GM21529 (cell line): ENCODE measurements at regions not wholly inside any gene's neighbourhood (a gene's known extent, or its start where the extent isn't known, plus 50 kb on each side); places are given as distances from the start of the nearest gene placed in this dataset.
"Not testable (repeated sequence)": the region's sequence is repeated elsewhere in the genome, so short reads cannot be mapped to it uniquely, and the experiment has no call there.

Source experiments
- ATAC-seq: cut with Tn5 transposase; IDR thresholded peaks from one replicate; pipeline ENCODE4 v1.9.1; 2021; ENCODE audit not compliant: unreplicated experiment

DNA sequence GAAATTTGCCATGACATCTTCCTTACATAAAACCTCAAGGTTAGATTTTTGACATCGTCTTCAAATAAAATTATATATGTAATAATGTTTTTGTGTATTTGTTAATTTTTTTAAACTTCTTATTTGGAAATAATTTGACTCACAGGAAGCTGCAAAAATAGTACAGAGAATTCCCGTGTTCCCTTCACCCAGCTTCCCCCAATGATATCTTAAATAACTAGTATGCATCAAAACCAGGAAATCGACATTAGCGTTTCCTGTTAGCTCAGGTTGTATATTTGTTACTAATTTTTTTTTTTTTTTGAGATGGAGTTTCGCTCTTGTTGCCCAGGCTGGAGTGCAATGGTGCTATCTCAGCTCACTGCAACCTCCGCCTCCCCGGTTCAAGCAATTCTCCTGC lies 86.3 kb upstream of the SPRY4 start:
- ATAC-seq, result no peak

DNA sequence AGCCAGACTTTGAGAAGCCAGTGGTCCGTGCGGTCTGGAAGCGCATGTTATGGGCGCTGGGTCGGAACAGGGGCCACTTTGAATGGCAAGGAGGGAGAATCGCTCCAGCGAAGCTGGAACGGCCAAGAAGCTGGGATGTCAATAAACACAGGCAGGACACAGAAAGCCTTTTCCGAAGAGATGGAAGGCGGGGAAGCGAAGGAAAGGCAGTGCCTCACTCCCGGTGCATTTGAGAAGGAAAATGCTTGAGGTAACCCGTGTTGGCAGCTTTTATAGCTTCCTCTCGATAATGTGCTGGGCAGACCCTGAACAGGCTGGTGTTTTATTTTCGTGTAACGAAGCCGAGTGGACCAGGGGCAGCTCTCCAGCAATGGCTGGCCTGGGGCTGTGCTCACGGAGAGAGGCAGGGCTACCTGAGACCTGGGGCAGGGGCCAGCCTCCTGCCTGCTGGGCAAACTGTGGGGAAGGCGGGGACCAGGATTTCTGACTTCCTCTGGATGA lies 84.2 kb upstream of the SPRY4 start:
- ATAC-seq, result no peak

DNA sequence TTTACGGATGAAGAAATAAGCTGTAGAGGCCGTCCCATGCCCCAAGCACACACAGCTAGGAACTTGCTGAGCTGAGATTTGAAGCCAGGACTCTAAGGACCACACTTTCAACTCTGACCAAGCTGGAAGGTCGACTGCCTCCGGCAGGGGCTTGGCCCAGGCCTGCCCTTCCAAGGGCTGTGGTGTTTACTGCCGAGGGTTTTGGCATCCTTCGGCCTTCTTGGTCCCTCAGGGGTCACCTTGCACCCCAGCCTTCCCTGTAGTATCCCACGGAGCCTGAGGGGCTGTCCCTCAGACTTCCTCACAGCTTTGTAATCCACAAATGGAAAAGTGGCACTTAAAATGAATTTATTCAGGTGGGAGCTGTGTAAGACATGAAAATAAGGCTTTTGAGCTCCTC lies 83.7 kb upstream of the SPRY4 start:
- no peak for ATAC-seq

DNA sequence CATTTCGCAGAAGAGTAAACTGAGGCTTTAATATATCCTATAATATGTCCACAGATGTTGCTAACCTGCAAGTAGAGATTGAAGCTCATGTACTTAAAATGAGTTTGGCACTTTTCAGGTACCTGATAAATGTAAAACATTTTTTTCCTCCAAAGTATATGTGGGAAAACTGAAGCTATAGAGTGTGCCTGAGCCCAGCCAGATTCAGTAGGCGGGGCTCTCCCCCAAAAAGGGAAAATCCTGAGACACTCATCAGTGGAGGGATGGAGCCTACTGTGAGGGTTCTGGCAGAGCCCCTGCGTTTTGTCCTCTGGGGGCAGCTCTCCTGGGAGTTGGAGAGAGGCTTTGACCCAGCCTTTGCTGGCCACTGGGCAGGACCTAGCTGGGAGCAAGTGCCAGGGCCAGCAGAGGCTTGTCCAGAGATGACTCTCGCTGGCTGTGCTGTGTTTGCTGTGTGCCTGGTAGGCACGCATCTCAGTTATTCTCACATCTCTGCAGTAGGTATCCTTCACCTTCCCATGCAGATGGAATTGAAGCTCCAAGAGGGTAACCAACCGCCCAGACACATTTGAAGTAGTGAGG lies 81.1 kb upstream of the SPRY4 start:
- ATAC-seq, result no peak

DNA sequence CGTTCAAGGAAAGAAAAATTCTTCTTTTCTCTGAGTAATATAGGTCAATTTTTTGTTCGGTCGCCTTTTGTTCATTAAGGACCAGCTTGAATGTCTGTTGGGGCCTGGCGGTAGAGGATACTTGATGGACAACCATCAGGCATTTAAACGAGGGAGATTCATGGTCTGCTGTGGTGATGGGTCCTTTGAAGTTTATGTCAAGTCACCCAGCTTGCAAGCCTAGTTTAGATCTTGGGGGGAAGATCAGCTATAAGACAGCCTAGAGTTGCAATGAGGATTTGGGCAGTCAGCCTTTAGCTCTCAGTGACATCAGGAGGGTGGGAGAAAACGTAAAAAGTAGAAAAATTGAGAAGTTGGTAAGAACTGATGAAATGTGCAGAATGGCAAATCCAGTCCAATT lies 80.2 kb upstream of the SPRY4 start:
- no peak for ATAC-seq

DNA sequence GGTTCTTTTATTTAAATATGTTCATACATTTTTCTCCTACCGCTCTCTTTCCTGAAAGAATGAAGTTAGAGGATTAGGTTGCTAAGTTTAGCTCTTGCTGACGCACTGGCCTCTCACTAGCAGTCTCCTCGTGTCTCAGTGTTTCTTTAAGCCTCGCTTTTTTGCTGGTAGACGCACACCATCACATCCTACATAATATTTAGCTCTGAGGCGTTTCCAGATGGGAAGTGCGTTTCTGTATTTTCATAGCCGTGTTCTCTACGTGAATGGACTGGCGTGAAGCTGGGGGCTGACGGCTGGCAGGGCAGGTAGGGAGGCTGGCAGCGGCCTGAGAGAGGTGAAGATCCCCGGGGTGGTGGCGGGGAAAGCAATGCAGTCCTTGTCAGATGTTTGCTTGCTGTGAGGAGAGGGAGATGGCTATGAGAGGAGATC lies 79.2 kb upstream of the SPRY4 start:
- no peak for ATAC-seq

DNA sequence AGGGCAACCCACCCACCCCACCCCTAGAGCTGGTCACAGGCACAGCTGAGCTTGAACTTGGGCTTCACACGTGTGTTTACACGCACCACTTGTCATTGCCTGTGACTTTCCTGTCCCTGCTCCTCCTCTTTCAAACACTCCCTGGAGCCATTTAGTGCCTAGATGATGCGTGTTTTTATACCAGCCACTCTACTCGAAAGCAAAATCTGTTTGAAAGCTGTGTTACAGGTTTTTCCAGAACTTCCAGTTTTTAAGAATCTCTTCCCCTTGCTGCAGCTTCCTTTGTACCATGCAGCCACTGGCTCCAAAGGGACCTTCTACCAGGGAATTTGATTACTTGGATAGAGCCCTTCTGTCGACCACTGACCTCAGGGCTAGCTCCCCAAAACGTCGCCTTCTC lies 78.8 kb upstream of the SPRY4 start:
- ATAC-seq, result no peak

DNA sequence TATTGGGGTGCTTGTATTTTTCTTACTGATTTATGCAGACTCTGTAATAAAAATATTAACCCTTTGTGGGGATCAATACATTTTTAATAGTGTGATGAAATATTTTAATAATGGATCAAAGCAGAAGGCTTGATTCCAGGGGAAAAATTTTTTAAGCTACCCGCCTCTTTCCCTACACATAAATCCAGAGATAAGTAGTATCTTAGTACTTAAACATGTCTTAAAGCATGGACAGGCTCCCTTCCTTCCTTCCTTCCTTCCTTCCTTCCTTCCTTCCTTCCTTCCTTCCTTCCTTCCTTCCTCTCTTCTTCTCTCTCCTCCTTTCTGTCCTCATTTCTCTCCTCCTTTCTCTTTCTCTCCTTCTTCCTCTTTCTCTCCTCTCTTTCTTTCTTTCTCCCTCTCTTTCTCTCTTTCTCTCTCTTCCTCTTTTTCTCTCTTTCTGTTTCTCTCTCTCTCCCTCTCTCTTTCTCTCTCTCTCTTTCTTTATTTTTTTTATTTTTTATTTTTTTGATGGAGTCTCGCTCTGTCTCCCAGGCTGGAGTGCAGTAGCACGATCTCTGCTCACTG lies 78.0 kb upstream of the SPRY4 start:
- no peak for ATAC-seq

DNA sequence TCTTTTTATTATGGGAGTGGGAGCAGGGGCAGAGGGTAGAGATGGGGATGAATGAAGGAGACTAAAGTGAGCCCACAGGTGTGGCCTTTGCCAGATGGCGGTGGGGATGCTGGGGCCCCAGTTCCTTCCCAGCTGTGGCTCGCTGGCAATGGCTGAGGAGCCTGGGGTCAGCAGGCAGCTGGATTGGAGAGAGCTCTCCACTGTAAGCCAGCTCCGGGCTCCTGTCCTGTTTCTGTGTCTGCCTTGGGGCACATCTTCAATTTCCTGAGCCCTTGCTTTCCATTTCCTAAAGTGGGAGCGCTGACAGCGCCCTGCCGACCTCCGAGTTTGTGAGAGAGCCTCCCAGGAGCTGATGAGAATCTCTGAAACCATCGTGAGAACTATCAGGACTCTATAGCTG lies 75.6 kb upstream of the SPRY4 start:
- no peak for ATAC-seq

DNA sequence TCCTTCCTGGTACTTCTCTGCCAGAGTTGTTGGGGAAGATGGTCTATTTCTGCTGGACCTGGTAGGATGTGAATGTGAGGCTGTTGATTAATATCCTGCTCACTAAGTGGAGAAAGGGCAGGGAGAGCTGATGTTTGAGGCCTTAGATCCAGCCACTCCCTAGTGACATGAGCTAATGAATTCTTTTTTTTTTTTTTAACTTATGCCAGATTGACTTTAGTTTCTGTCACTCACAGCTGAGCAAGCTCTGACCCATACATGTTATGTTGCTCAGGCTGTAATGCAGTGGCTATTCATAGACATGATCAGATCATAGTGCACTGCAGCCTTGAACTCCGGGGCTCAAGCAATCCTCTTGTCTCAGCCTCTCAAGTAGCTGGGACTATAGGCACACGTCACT lies 75.1 kb upstream of the SPRY4 start:
- ATAC-seq, result no peak

DNA sequence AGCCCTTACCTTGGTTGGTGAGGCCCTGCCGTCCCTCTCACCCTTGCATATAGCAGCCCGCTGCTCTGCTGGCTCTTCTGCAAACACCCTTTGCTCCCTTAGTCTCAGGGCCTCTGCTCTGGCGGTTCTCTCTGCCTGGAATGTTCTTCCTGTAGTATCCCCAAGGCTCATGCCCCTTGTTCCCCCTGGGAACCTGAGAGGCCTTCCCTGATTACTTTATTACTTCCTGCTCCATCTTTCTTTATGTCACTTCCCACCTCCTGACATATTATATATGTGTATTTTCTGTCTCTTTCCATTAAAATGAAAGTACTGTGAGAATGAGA lies 73.9 kb upstream of the SPRY4 start:
- ATAC-seq, result no peak

DNA sequence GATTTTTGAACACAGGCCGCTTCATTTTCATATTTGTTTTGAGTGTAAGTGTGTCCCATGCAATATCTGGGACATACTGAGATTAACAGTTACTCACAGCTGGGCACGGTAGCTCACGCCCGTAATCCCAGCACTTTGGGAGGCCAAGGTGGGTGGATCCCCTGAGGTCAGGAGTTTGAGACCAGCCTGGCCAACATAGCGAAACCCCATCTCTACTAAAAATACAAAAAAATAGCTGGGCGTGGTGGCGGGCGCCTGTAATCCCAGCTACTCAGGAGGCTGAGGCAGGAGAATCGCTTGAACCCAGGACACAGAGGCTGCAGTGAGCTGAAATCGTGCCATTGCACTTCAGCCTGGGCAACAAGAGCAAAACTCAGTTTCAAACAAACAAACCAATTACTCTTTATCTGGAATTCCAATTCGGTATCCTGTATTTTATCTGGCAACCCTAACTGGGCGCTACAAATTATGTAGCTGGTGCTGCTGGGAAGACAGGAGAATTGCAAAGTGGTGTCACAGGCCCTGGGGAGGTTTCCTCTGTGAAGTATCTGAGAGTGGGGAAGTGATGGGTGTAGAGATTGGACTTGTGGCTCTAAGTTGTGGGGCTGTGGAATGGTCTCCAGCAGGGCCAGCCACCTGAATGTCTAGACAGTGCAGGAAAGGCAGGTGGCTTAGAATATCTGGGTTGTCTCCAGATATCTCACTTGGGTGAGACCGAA lies 73.3 kb upstream of the SPRY4 start:
- ATAC-seq, result not testable (repeated sequence)

DNA sequence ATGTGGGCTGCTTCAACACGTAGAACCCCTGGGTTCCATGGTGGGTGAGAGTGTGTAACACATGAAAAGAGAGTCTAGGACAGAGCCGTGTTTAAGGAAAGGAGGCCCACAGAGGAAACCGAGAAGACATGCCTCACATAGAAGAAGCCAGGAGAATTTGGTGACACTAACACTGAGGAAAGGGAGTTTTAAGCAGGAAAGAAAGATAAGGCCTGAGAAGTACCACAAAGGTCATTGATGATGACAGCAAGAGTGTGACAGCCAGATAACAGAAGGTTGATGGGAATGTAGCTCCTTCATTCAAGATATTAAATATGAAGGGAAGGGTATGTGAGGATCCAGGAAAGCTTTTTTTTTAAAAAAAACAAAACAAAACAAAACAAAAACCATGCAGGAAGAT lies 72.4 kb upstream of the SPRY4 start:
- ATAC-seq, result no peak

DNA sequence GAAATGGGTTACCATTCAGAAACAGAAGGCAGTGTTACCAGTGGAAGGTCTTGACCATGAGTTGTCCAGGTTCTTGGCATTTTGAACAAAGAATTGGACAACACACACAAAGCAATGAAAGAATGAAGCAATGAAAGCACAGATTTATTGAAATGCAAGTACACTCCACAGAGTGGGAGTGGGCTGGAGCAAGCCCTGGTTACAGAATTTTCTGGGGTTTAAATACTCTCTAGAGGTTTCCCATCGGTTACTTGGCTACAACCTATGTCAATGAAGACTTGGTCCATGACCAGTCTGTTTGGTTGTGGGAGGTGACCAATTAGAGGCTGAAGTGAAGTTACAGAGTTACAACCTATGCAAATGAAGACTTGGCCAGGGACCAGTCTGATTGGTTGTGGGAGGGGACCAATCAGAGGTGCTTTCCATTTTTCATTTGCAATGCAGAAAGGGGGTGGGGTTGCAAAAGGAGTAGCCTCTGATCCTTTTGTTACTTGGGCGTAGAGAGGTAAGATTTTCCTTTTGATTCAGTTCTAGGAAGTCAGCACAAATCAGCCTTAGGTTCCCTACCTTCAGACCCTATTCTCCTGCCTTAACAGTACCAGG lies 71.7 kb upstream of the SPRY4 start:
- no peak for ATAC-seq

DNA sequence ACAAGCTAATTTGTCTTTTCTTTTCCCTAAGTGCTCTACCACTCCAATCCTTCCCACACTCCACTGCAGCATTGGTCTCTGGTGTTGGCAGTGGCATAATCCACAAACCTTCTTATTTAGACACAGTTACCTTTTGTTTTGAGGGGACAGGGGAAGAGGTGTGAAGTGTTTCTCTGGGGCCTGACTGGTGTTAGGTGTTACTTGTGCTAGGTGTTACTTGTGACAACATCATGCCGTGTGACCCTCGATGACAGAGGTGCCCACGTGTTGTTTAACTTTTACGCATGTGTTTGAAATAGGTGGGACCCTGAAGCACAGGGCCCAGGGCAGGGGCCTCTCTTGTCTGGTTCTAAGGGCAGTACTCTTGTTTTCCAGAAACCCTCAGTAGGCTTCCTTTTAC lies 70.5 kb upstream of the SPRY4 start:
- no peak for ATAC-seq

DNA sequence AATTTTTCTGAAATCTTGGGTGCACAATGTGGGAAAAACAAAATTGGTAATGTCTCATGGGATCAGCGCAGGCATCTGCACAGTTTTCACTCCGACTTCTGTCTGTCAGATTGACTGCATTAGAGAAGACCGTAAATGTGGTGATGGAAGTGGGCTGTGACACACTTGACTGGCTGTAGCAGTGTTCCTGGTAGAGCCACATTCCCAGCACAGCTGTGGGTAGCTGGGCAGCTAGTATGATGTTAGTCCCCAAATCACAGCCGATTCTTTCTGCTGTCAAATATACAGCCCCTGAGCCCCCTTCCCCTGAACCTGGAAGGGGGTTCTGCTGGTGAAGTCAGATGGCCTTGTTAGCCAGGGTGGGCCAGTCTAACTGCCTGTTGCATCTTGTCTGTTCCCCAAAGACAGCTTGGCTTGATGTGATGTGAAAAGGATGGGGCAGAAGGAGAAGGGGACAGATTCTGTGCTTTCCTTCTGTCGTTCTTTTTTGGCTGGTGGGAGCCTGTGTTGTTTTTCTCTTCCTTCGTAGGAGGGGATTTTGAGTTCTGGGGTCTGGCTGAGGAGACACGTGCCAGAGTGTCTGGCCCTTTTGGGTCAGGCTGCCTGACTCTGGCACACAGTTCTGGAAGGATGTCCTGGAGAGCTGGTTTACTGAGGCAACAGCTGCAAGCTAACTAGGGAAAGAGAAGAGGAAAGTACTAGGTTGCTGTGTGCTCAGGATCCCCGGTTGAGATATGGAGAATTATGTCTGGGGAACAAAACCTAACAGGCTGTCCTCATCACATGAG lies 66.4 kb upstream of the SPRY4 start:
- no peak for ATAC-seq

DNA sequence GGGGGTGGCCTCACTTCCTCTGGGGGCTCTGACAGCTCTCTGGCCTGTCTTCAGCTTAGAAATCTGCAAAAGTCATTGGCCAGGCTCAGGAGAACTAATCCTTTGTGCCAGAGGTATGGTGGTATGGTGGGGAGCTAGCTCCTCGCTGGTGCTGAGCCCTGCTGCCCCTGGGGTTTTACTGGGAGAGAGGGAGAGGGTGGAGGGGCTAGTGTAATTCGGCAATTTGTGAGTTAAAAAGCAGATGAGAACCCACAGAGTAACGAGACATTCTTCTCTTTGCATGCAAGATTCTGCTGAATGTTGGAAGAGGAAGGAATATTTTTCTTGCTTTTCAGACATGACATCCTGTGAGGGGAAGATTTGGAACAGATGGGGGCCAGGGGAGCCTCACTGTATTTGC lies 65.5 kb upstream of the SPRY4 start:
- ATAC-seq, result no peak

DNA sequence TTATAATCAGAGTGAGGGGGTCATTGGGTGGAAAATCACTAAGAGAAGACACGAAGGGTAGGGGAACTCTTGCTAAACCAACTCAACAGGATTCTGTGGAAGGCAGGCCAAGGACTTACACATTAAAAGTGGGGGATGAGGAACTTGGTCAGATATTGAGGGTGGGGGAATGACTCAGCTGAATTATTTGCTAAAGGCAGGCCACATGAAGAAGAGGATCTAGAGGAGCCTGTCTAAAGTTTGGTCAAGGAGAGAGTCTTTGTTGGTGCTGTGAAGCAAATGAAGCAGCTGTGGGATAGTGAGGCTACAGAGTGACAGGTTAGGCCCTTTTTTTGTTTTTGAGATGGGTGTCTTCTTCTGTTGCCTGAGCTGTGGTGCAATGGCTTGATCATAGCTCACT lies 63.9 kb upstream of the SPRY4 start:
- no peak for ATAC-seq

DNA sequence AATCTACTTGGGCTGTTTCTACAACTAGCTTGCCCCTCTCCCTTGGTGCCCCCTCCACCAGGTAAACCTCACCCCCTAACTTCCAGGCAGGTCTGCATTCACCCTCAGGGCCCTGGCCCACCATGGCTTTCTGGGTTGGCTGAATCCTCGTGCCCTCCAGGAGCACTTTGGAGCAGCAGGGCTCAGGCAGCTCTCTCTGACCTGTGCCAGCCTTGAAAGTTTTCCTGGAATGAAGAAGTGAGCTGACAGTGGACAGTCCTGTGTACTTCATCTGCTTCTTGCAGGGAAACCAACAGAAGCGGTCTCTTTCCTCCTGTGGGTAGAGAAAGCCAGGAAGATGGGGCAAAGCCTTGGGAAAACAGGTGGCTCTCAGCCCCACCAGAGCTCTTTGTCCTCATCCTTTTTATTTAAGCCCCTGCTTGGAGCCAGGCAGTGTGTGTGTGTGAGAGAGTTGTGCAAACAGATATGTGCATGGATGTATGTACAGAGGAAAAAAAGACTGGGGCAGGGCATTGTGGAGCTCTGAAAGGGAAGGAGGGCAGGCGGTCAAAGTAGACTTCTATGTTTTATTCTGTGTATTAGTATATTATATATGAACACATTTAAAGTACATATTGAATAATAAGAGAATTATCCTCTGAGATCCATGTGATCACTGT lies 62.3 kb upstream of the SPRY4 start:
- ATAC-seq, result no peak

DNA sequence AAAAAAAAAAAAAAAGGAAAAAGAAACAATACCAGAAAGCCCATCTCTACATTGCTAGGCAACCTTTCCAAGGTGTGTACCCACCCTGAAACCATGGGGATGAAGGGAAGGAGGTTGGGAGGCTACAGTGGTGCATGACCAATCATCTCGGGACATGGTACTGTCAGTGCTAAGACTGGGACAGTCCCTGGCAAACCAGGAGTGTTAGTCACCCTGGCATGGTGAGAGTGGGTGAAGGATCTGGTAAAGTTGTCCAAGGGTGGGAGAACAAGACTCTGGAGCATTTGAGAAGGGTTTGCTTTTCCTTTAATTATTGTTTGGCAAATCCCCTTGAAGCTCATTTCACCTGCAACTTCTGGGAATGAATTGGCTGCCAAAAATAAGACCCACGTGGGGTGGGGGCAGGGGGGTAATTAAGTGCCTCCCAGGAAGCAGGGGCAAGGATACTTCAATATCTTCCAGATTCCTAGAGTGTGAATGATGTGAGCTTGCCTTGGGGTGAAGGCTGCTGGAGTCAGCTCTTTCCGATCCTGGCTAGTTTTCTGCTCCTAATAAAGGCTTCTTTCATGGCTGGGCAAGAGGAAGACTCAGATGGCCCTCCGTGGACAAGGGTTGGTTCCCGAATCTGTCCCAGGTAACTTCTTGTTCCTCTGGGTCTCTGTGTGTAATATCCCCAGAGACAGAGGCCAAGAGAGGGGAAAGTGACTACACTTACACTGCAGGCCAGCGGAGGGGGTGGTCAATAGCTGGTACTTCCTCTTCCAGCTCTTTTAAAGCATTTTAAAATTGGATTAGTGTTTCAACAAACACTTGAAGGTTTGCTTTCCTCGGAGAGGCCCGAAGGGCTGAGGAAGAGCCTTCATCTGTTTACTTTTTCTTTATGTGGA lies 61.6 kb upstream of the SPRY4 start:
- no peak for ATAC-seq
